ENCODE measurements at regions not wholly inside any gene's neighbourhood (a gene's known extent, or its start where the extent isn't known, plus 50 kb on each side); places are given as distances from the start of the nearest gene placed in this dataset.

DNA sequence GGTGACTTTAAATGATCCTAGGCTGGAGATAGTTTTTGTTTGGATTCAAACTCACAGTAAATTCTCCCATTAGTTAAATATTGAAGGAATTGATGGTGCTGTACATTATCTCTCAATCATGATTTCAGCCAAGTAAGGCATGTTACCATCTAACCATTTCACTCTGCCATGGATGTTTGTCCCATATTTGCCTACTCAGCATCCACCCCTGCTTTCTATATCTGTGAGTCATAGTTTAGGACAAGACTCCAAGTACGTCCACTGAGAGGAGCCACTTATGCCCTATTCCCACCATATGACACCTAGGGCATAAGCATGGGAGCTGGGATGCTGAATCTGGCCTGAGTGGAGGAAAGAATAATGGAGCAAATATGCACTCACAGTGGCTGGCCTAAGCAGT lies 155.2 kb downstream of the RPL10L start:
- no peak for TF ChIP-seq POLR2A (IDR thresholded peaks at IDR 0.05; ENCODE audit: low read length)
- no peak for TF ChIP-seq GATA1 (IDR thresholded peaks at IDR 0.05; ENCODE audit: low read depth, low read length)

Measured in erythroblast (primary cell).